ENCODE measurements at regions not wholly inside any gene's neighbourhood (a gene's known extent, or its start where the extent isn't known, plus 50 kb on each side); places are given as distances from the start of the nearest gene placed in this dataset.

DNA sequence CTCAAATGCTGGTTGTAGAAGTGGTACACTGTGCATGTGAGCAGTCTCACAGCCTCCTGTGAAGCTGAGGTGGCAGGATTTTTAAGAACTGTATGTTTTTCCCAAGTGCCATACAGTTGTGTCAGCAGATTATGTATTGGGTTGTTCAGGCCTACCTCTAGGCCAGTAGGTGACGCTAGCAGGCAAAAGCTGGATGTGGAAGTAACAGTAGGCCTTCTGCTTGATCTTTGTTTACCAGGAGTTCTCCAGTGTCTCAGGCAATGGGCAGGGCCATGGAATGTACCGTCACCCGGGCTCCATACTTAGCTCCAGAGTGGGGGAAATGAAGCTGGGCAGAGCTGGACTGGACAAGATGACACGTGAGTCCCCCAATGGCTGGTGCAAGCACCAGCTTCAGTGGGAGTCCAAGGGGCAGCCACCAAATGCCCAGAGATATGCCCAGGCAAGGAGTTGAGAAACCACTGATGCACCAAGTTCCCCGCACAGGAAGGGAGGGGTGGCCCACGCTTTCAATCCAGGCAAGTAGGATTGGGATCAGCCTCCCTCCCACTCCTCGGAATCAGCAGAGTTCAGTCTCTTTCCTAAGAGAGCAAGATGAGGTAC, 289.7 kb downstream of the HTR1B start:
- no peak for DNase-seq

DNA sequence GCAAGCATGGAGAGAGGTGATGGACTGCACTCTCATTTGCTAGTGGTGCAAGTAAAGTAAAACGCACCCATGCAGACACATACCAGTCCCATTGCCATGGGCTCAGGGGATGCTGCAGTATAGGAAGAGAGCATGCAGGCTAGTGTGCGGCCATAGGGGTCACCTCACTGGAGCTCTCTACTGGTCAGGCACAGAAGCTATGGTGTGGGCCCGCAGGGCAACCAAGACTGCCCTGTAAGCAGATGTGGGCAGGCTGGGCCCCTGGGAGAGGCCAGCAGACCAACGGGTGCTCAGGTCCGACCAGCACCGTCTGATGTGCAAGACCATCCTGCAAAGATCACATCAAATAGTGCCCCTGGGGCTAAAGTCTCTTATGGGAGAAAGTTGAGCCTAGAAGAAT, 290.7 kb downstream of the HTR1B start:
- no peak for DNase-seq

DNA sequence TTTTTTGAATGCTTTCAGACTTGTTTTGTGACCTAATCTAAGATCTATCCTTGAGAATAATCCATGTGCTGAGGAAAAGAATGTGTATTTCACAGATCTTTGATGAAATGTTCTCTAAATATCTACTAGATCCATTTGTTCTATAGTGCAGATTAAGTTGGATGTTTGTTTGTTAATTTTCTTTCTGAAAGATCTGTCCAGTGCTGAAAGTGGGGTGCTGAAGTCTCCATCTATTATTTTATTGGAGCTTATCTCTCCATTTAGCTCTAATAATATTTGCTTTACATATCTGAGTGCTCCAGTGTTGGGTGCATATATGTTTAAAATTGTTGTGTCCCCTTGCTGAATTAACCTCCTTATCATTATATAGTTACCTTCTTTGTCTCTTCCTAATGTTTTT, 303.6 kb downstream of the HTR1B start:
- DNase-seq, result no peak

DNA sequence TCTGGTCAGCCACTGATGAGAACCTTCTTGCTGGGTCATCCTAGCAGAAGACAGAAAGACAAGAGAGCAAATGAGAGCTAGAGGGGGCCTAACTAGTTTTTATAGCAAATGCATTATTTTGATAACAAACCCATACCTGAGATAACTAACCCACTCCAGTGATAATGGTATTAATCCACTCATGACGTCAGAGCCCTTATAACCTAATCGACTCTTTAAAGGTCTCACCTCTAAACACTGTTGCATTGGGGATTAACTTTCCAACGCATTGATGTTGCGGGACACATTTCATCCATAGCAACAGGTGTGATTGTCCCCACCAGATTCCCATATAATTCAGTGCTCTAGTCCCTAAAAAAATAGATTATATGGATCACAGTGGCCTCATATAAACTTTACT, 312.1 kb downstream of the HTR1B start:
- no peak for DNase-seq

DNA sequence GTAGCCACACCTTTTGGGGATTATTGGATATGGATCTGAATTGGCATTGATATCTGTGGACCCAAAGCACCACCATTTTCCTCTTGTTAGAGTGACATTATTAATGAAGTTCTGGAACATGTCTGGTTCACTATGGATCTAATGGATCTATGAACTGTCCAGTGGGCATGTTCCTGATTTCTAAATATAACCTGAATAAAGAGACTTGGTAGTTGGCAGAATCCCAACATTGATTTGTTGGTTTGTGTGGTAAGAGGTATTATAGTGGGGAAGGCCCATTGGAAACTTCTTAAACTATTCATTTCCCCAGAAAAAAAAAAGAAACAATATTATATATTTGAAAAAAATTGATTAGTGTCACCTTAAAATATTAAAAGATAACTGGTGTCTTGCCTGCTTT, 312.6 kb downstream of the HTR1B start:
- DNase-seq, result no peak

DNA sequence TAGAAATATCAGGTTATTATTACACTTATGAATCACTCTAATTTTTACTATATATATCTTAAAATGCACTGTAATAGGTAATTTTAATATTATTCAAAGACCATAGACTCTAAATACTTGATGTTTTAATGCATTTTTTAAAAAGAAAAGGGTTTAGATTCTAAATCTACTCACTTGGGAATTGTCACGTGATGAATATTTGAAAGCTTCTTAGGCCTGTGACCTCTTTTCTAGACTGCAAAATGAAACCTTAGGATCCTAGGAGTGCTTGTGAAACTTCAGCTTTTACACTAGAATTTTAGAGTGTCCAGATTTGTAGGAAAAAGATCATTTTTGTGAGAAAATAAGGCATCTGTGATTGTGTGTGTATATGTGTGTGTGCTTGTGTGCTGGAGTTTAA, 318.0 kb downstream of the HTR1B start:
- no peak for DNase-seq

DNA sequence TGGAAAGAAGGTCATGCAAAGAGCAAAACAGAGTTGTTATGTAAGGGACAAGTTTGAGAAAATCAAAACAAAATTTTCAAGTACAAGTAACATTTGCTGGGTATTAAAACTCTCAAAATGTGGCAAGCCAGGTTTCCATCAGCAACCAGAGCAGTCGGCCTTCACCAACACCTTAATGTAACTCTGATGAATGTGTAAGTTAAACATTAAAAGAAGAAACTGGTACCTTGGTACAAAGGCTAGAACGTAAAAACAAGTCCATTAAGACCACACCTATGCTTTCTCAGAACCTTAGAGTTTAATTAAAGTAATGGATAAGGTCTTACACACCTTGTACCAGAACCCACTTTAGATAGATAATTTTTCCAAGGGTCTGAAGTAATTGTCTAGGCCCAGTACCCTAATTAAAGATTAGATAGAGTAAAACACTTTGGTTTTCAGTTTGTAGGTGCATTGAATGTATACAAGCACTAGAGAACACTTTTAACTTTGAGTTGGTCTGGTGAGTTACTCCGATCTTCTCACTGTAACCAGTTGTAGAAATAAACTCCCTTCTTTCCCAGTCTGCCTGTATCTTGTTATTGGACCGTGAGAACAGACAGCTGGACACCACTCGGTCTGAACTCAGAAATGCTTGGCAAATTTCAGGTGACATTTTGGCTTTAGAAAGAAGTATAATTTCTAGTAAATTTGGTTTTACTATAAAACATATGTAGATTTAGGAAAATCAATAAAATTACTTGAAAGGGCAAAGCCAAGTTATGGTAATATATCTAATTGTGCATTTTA, 319.4 kb downstream of the HTR1B start:
- DNase-seq, result no peak

DNA sequence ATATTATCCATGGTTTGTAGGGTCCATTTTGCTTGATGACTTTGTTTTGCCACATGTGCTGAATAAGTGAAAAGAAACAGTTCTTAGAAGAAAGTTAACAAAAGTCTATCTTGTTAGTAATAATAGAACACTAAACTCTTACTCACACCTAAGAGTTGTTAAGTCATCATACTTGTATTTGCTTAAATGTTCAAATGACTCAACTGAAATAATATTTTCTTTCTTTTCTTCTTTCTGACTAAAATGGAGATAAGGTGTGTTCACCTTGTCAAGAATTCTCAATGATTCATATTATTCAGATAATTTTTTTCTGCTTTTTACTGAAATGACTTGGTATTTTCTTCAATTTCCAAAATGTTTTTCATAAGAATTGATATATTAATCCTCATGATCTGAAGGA, 327.2 kb downstream of the HTR1B start:
- DNase-seq, result no peak

DNA sequence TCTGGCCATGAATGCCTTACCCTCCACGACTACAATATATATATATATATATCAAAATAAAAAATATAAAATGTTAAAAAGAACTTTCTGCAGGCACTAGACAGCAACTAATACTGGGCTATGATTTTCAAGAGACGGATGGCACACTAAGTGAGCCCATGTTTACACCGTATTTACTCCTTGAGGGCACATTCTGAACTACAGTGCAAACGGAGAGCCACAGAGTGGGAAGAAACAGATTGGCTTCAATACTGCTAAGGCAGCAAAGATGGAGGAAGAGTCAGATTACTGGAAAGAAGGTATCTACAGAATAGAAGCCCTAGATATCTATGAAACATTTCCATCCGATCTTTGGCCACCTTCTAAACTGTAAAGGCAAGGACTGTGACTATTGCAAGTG, 330.3 kb downstream of the HTR1B start:
- DNase-seq, result no peak

DNA sequence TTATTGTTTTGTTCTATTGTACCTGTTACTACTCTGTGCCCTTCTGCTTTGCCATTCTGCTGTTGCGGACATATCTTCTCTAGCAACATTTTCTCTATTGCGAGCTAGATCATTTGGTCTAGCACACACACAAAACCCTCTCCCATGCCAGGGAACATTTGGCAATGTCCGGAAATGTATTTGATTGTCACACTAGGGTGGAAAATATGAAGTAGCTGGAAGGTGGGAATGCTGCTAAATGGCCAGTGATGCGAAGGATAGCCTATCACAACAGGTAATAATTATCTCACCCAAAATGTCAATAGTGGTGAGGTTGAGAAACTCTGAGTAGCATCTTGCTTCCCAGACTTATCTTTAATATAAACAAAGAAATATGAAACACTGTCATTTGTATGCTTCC, 331.9 kb downstream of the HTR1B start:
- no peak for DNase-seq

DNA sequence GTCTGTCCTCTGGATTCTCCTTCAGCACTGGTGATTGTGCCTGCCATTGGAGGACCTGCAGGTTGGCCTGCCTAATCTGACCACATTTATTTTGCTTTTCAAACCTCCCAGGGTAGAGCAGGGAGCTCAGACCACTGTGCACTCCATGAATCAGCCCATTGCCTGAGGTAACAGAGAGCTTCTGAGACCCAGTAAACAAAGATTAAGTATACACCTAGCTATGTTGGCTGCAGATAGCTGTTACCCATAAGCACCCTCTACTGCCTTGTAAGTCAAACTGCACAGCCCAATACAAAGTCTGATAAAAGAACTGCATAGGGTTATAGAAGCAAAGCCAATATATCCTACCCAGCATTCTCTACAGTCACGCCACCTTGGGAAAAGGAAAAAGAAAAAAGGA, 338.7 kb downstream of the HTR1B start:
- DNase-seq, result peak; percentile 3

DNA sequence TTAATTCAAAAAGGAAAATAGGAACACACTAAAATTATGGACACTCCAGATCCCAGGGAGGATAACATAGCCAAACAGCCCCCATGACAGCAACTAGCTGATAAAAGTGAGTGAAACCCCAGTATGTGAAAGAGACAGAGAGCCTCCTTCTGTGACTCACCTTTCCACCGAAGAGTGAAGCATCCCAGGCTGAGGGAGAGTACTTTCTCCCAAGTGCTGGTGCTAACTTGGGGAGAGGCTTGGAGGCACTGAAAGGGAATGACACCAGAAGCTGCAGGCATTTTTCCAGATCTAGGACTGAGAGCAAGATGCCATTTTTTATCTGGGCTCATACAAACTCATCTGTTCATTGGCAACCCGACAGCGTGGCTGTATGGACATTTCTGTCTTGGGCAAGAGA, 339.8 kb downstream of the HTR1B start:
- DNase-seq, result no peak

DNA sequence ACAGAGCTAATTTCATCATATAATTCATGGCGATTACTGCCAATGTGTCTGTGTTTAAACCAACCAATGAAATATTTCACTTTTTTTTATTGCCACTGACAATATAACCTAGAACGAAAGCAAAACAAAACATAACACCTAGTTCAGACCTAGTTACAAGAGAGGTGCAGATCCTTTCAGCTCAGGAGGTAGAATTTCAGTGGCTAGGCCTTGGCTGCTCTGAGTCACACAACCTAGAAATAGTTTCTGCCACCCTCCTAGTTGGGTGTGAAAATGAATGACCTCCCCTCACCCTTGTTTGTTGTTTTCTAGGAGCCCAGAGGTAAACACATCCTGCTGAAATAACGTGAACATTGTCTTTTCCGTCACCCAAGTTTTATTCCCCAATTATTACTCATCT, 356.3 kb downstream of the HTR1B start:
- DNase-seq, result no peak

DNA sequence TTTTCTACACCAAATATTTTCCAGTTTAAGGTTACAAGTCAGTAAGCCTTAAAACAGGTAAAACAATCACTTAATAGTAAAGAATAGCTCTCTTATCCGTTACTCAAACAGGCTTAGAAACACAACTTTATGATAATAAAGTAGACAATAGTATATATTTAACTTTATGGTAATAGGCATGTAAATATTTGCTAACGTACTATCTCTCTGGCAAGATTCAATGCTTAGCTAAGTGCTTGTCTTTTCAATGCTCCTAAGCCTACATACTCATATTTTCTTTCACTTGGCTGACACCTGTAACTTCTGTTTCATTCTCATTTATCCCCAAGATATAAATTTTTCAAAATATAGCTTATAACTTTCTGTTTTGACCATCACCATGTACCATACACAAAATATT, 358.2 kb downstream of the HTR1B start:
- no peak for DNase-seq

DNA sequence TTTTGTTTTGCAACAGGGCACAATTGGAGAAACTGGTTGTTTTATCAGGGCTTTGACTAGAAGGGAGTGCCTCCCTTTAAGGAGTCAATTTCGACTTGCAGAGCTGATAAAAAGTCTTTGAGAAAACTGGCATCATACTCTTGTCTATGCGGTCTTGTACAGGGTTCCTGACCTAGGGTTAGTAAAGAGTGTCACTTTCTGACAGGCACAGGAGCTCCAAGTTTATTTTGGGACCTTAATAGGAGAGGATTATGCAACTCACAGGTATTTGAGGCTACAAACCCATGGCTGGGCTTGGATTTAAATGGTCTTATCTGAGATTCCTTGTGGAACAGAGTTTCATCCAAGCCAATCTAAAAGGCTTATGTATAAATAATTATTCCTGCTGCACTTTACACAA, 365.4 kb downstream of the HTR1B start:
- DNase-seq, result no peak

DNA sequence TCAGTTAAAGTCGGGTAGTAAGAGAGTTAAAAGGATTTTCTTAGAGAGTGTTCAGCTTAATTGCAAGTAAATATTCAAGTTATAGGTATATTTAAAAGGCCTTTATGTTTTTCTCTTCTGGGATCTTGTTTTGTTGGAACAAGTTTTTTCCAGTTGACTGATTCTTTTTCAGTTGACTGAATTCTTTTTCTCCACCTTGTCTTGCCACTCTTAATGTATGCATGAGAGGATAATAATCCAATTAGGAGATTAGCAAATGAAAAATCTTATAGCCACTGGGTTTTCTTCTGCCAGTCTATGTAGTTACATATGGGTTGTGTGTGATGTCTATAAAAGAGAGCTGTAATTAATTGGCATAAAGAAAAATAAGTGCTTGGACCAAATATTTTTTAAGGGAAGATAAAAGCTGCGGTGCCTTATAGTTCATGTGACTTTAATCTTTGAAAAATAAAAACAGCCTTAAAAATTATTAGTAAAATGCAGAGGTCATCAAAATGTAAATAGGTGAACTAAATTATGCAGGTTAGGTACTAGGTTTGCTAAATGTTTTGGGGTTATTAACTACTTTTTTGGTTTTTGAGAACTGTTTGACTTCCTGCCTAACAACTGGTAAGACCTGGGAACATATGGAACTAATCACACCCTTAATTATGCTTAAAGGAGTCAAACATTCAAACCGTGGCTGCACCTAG, 367.2 kb downstream of the HTR1B start:
- DNase-seq, result no peak

DNA sequence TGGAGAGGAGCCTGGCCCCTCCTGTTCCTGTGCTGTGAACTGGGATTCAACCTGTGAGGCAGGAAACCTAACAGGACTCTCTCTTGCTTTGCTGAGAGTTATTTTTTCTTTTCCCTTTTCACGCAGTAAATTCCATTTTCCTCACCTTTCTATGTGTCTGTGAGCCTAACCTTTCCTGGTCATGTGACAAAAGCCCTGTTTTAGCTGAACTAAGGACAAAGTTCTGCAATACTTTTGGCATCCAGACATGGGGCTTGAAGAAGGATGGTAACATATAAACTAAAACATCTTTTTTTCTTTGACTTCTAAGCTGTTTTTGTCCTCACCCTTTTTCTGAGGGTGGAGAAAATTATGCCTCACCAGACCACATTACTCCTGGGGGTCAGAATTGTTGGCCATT, 368.5 kb downstream of the HTR1B start:
- DNase-seq, result no peak

DNA sequence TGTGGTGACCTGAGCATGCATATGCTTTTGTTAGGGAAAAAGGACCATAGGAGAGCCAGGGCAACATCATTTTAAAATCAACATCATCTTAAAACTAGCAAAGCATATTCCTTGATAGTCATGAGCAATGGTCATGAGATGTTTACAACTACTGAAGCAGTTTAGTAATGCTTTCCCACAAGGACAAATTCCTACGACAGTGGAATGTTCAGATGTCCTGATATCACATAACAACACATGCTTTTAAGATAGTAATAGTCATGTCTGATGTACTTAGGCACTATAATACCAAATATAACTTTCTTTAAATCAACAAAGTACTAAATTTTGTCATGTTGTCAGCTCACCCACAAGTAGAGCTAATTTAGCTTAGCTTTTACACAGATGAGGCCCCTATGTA, 370.3 kb downstream of the HTR1B start:
- DNase-seq, result no peak

DNA sequence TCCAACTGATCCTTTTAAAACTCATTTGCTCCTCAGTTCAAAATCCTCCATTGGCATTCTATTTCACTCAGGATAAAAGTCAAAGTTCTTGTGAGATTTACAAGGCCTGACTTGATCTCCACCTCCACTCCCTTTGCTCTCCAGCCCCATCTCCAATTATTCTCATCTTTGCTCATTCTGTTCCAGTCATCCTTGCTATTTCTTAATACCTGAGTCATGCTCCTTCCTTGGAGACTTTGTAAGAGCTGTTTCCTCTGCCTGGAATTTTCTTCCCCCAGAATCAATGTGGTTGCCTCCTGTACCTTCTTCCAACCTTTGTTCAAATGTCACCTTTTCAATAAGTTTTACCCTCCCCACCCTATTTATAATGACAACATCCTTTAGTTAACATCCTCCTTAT, 373.5 kb downstream of the HTR1B start:
- DNase-seq, result no peak

DNA sequence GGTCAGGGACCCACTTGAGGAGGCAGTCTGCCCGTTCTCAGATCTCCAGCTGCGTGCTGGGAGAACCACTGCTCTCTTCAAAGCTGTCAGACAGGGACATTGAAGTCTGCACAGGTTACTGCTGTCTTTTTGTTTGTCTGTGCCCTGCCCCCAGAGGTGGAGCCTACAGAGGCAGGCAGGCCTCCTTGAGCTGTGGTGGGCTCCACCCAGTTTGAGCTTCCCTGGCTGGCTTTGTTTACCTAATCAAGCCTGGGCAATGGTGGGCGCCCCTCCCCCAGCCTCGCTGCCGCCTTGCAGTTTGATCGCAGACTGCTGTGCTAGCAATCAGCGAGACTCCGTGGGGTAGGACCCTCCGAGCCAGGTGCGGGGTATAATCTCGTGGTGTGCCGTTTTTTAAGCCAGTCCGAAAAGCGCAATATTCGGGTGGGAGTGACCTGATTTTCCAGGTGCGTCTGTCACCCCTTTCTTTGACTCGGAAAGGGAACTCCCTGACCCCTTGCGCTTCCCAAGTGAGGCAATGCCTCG, 375.4 kb downstream of the HTR1B start:
- DNase-seq, result peak; percentile 37

DNA sequence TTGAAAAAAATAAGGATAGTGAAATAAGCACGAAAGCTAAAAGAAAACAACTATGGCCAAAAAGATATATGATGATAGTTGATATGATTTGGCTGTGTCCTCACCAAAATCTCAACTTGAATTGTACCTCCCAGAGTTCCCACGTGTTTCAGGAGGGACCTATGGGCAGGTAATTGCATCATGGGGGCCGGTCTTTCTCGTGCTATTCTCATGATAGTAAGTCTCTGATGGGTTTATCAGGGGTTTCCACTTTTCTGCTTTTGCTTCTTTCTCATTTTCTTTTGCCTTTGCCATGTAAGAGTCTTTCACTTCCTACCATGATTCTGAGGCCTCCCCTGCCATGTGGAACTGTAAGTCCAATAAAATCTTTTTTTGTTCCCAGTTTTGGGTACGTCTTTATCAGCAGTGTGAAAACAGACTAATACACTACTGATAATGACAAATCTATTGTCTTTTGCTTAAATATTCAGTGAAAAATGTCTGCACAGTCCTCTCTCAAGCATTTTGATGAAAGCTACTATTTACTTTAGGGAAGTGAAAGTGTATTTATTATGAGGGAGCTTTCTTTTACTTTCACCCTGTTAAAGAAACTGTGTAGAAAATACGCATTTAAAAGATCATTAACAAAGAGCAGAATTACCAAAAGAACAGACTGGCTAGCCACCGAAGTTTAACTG, 389.1 kb downstream of the HTR1B start:
- no peak for DNase-seq

DNA sequence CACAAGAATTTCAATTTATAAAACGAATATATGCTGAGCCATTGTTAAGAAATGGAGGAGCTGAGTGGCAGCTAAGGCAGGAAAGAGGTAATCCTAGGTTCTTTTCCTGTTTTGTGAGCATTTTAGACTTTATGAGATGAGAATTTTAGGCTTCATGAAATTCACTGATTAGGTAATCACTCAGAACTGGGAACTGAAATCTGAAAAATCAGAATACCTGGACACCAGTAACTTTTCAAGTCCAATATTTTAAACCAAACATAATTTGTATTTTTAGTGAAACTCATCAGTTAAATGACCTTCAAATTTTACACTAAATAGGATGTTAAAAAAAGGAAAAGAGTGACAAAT, 389.9 kb downstream of the HTR1B start:
- DNase-seq, result no peak

DNA sequence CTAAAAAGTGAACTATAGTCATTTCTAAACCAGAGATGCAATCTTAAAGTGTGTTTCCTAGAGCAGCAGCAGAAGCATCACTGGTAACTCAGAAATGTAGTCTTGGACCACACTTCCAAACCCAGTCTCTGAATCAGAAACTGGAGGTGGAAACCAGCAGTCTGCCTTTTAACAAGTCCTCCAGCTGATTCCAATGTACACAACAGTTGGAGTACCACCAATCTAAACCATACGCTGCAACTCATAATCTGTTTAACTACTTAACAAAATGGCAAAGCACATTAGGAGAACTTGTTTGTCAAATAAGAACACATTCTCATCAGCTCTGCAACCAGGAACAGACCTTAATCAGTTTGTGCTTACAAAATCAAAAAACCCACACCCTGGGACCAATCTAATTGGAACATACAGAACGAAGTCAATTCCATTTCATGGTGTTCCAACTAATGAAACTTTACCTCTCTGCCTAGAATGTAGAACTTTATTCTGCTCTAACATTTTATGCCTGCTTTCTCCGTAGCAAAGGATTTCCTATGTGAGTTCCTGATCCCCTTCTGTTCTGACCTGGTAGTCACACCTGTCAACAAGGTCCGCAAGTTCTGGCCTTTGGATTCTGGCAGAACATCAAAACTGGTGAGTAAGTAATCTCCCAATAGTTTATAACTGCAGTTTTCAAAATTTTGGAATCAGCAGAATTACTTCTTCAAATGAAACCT, 390.4 kb downstream of the HTR1B start:
- no peak for DNase-seq

Data from NCI-H1105 treated with DMSO at 0.1 percent for 48 hours (cell line).